Choroid plexus epithelial cell (primary cell): ENCODE measurements at regions not wholly inside any gene's neighbourhood (a gene's known extent, or its start where the extent isn't known, plus 50 kb on each side); places are given as distances from the start of the nearest gene placed in this dataset.
A peak's percentile ranks its signal among the peaks of the same experiment; 100 is the strongest.

Source experiments
- DNase-seq: peaks from one replicate; pipeline ENCODE4 v3.0.0-alpha.2; 2010; ENCODE audit warnings: low read depth
- H3K4me3 ChIP-seq: 2 replicates; pipeline ENCODE4 v1.5.1; 2011; ENCODE audit warnings: low read depth, mild to moderate bottlenecking, control low read depth, low read length, moderate library complexity
- TF ChIP-seq, protein P1 (sequence below): conservative IDR thresholded peaks from 2 replicates; pipeline ENCODE4 v1.5.1; 2011; ENCODE audit warnings: low read depth, mild to moderate bottlenecking, control low read depth, inconsistent platforms, low read length, moderate library complexity

- TF ChIP-seq, protein P1, sequence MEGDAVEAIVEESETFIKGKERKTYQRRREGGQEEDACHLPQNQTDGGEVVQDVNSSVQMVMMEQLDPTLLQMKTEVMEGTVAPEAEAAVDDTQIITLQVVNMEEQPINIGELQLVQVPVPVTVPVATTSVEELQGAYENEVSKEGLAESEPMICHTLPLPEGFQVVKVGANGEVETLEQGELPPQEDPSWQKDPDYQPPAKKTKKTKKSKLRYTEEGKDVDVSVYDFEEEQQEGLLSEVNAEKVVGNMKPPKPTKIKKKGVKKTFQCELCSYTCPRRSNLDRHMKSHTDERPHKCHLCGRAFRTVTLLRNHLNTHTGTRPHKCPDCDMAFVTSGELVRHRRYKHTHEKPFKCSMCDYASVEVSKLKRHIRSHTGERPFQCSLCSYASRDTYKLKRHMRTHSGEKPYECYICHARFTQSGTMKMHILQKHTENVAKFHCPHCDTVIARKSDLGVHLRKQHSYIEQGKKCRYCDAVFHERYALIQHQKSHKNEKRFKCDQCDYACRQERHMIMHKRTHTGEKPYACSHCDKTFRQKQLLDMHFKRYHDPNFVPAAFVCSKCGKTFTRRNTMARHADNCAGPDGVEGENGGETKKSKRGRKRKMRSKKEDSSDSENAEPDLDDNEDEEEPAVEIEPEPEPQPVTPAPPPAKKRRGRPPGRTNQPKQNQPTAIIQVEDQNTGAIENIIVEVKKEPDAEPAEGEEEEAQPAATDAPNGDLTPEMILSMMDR = no peak
- no peak for DNase-seq
- no peak overlapping the region for H3K4me3 ChIP-seq
Measured at GRCh38 chr2:240219208-240219890, 78.9 kb upstream of the OTOS start.

- DNase-seq = peak; percentile 79
- TF ChIP-seq, protein P1 = no peak
- no peak overlapping the region for H3K4me3 ChIP-seq
Measured at GRCh38 chr2:240220371-240220770, 79.9 kb upstream of the OTOS start.

DNA sequence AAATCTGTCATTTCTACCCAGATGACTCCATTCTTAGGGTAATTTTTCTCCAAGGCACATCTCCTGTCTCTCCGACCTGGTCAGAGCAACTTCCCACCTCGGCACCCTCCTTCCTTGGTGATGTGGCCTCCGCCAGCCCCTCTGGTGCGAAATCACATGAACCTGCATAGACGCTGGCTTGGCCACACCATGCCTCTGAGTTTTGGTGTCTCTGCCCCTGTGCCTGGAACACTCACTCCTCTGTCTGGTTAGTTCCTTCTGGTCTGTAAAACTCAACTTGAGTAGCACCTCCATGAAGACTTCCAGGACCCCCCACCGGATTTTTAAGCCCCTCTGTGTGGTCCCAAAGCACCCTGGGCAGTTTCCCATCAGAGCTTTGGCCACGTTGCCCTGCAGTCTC, 83.2 kb upstream of the OTOS start:
- TF ChIP-seq, protein P1 = no peak
- no peak overlapping the region for H3K4me3 ChIP-seq
- no peak for DNase-seq

GRCh38 chr2:240224676-240225075, 84.2 kb upstream of the OTOS start:
- peak; percentile 40 for DNase-seq
- no peak overlapping the region for H3K4me3 ChIP-seq
- TF ChIP-seq, protein P1 = no peak

DNA sequence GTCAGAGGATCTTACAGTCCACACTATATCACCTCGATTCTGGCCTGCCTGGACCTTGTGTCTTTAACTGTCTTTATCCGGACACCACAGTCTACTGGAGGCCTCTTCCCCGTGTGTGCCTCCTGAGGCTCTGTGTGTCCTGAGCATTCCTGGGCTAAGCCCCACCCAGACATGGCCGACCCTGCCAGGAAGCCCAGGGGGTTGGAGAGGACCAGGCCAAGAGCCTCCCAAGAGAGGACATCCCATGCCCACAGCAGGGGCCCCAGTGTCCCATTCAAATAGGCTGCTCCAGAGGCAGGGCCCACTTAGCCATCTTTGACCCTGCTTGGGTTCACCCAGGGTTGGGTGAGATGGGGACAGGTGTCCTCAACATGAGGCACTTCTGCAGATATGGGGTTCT, 84.7 kb upstream of the OTOS start:
- TF ChIP-seq, protein P1 = no peak
- no peak for DNase-seq
- H3K4me3 ChIP-seq = no peak overlapping the region

DNA sequence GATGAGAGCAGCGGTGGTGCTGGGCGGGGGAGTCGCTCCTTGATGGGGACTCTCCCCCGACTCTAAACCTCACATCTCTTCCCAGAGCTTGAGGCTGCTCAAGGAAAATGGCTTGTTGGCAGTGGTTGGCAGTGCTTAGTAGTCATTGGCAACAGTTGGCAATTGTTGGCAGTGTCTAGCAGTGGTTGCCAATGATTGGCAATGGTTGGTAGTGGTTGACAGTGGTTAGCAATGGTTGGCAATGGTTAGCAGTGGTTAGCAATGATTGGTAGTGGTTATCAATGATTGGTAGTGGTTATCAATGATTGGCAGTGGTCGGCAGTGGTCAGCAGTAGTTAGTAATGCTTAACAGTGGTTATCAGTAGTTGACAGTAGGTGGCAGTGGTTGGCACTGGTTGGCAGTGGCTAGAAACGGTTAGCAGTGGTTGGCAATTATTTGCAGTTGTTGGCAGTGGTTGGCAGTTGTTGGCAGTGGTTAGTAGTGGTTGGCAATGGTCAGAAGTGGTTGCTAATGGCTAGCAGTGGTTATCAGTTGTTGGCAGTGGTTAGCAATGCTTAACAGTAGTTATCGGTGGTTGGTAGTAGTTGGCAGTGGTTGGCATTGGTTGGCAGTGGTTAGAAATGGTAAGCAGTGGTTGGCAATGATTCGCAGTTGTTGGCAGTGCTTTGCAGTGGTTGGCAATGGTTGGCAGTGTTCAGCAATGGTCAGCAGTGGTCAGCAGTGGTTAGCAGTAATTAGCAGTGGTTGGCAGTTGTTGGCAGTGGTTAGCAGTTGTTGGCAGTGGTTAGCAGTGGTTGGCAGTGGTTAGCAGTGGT, 85.4 kb upstream of the OTOS start:
- TF ChIP-seq, protein P1 = no peak
- no peak overlapping the region for H3K4me3 ChIP-seq
- no peak for DNase-seq
